Breast epithelium (tissue), 3 donors: ENCODE measurements at regions not wholly inside any gene's neighbourhood (a gene's known extent, or its start where the extent isn't known, plus 50 kb on each side); places are given as distances from the start of the nearest gene placed in this dataset.
"Not testable (repeated sequence)": the region's sequence is repeated elsewhere in the genome, so short reads cannot be mapped to it uniquely, and the experiment has no call there.

ENCODE experiments used
- CTCF ChIP-seq, 3 donors: fragments of 450-650 bp; IDR thresholded peaks; one replicate each; pipeline ENCODE4 v1.5.1; 2016 to 2017; ENCODE audit warnings: antibody characterized with exemption in 3 of 3, mild to moderate bottlenecking in 3 of 3, moderate library complexity in 3 of 3
- POLR2A ChIP-seq: fragments of 450-650 bp; IDR thresholded peaks from one replicate; pipeline ENCODE4 v1.6.1; 2016; ENCODE audit warnings: antibody characterized with exemption, mild to moderate bottlenecking, moderate library complexity

- TF ChIP-seq POLR2A; CTCF (IDR thresholded peaks at IDR 0.05): not testable (repeated sequence)
Measured at GRCh38 chr3:87942256-87942655, 116.5 kb downstream of the CGGBP1 start.
